PFSK-1 (cell line): ENCODE measurements at regions not wholly inside any gene's neighbourhood (a gene's known extent, or its start where the extent isn't known, plus 50 kb on each side); places are given as distances from the start of the nearest gene placed in this dataset.

Experiments
- FOXP2 ChIP-seq: optimal IDR thresholded peaks from 2 replicates; pipeline ENCODE3; 2011; ENCODE audit warnings: borderline replicate concordance, control low read depth, inconsistent platforms; ENCODE audit not compliant: insufficient read depth; ENCODE audit errors: extremely low read length, extremely low read depth
- POLR2AphosphoS5 ChIP-seq: IDR thresholded peaks from 2 replicates; pipeline ENCODE4 v1.6.1; 2012; ENCODE audit warnings: low read depth, mild to moderate bottlenecking, control low read depth, low read length, moderate library complexity
- REST ChIP-seq, 2 experiments: IDR thresholded peaks; 2 replicates each; pipeline versions ENCODE4 v1.6.1 to v1.8.0; 2011 to 2012; ENCODE audit warnings: low read depth in 2 of 2, low read length in 2 of 2, control low read depth in 1 of 2, inconsistent platforms in 1 of 2, mild to moderate bottlenecking in 1 of 2, moderate library complexity in 1 of 2; ENCODE audit not compliant: insufficient read depth in 1 of 2
- SIN3A ChIP-seq: IDR thresholded peaks from 2 replicates; pipeline ENCODE4 v1.6.1; 2012; ENCODE audit warnings: mild to moderate bottlenecking, low read length, moderate library complexity, borderline replicate concordance; ENCODE audit not compliant: insufficient read depth
- TAF1 ChIP-seq: IDR thresholded peaks from 2 replicates; pipeline ENCODE4 v1.6.1; 2012; ENCODE audit warnings: low read length, control low read depth, borderline replicate concordance; ENCODE audit not compliant: insufficient read depth

GRCh38 chrX:11968991-11969390 lies 169.3 kb upstream of the FRMPD4 start:
- no peak for TF ChIP-seq POLR2AphosphoS5
- TF ChIP-seq SIN3A, result no peak
- TF ChIP-seq TAF1, result no peak
- TF ChIP-seq FOXP2, result no peak
- TF ChIP-seq REST (IDR thresholded peaks at IDR 0.05; ENCODE audit: insufficient read depth in 1 of 2, low read depth in 2 of 2, low read length in 2 of 2), result no peak

- TF ChIP-seq REST (IDR thresholded peaks at IDR 0.05; ENCODE audit: insufficient read depth in 1 of 2, low read depth in 2 of 2, low read length in 2 of 2) (no peak), SIN3A (no peak), TAF1 (no peak), POLR2AphosphoS5 (no peak), FOXP2 (no peak)
Measured at GRCh38 chrX:11970578-11971359, 167.5 kb upstream of the FRMPD4 start.

- TF ChIP-seq REST (IDR thresholded peaks at IDR 0.05; ENCODE audit: insufficient read depth in 1 of 2, low read depth in 2 of 2, low read length in 2 of 2) (no peak), SIN3A (no peak), POLR2AphosphoS5 (no peak), FOXP2 (no peak), TAF1 (no peak)
Measured at GRCh38 chrX:11976663-11977062, 161.6 kb upstream of the FRMPD4 start.

- TF ChIP-seq TAF1, result no peak
- no peak for TF ChIP-seq SIN3A
- no peak for TF ChIP-seq POLR2AphosphoS5
- TF ChIP-seq FOXP2, result no peak
- TF ChIP-seq REST (IDR thresholded peaks at IDR 0.05; ENCODE audit: insufficient read depth in 1 of 2, low read depth in 2 of 2, low read length in 2 of 2), result no peak
Measured at GRCh38 chrX:11992271-11992670, 146.0 kb upstream of the FRMPD4 start.

- TF ChIP-seq SIN3A (no peak), FOXP2 (no peak), REST (IDR thresholded peaks at IDR 0.05; ENCODE audit: insufficient read depth in 1 of 2, low read depth in 2 of 2, low read length in 2 of 2) (no peak), TAF1 (no peak), POLR2AphosphoS5 (no peak)
Measured at GRCh38 chrX:11995146-11995545, 143.1 kb upstream of the FRMPD4 start.
